Neuronal stem cell (in vitro differentiated cells): ENCODE measurements at regions not wholly inside any gene's neighbourhood (a gene's known extent, or its start where the extent isn't known, plus 50 kb on each side); places are given as distances from the start of the nearest gene placed in this dataset.

ENCODE experiments used
- DNase-seq: peaks from one replicate; pipeline ENCODE4 v3.0.0-alpha.2; 2013; ENCODE audit warnings: low spot score
- H2AFZ ChIP-seq: one replicate; pipeline ENCODE4 v1.6.1; 2013; ENCODE audit warnings: mild to moderate bottlenecking, low read length, inconsistent platforms
- H2AK5ac ChIP-seq: 2 replicates; pipeline ENCODE4 v1.6.1; 2013; ENCODE audit warnings: low read depth, mild to moderate bottlenecking, inconsistent platforms, low read length, moderate library complexity, mixed read lengths
- H2BK120ac ChIP-seq: 2 replicates; pipeline ENCODE4 v1.6.1; 2013; ENCODE audit warnings: low read depth, mild to moderate bottlenecking, inconsistent platforms, low read length, moderate library complexity, mixed read lengths
- H2BK12ac ChIP-seq: one replicate; pipeline ENCODE4 v1.6.1; 2013; ENCODE audit warnings: low read length, inconsistent platforms
- H2BK15ac ChIP-seq: 2 replicates; pipeline ENCODE4 v1.6.1; 2013; ENCODE audit warnings: mild to moderate bottlenecking, low read length, inconsistent platforms, mixed read lengths
- H2BK5ac ChIP-seq: one replicate; pipeline ENCODE4 v1.6.1; 2013; ENCODE audit warnings: inconsistent platforms, mild to moderate bottlenecking, low read length, moderate library complexity
- H3K14ac ChIP-seq: one replicate; pipeline ENCODE4 v1.6.1; 2013; ENCODE audit warnings: low read length, inconsistent platforms
- H3K18ac ChIP-seq: 2 replicates; pipeline ENCODE4 v1.6.1; 2013; ENCODE audit warnings: low read length, inconsistent platforms
- H3K23ac ChIP-seq: 2 replicates; pipeline ENCODE4 v1.6.1; 2013; ENCODE audit warnings: low read depth, mild to moderate bottlenecking, mixed read lengths, low read length, inconsistent platforms; ENCODE audit not compliant: poor library complexity
- H3K27ac ChIP-seq: replicated peaks from 3 replicates; pipeline ENCODE4 v1.5.1; 2013; ENCODE audit warnings: low read length, inconsistent platforms
- H3K27me3 ChIP-seq, 3 experiments: 2 replicates each; pipeline ENCODE4 v1.6.1; 2013; ENCODE audit warnings: low read length in 3 of 3, mild to moderate bottlenecking in 2 of 3, inconsistent platforms in 1 of 3, low read depth in 1 of 3, mixed read lengths in 1 of 3, moderate library complexity in 1 of 3; ENCODE audit not compliant: control insufficient read depth in 3 of 3, insufficient read depth in 3 of 3
- H3K36me3 ChIP-seq, 2 donors: replicated peaks in 1 of 2; 2 replicates each; pipeline ENCODE4 v1.6.1; 2013; ENCODE audit warnings: low read length in 2 of 2; ENCODE audit not compliant: control insufficient read depth in 2 of 2, insufficient read depth in 2 of 2
- H3K4ac ChIP-seq: 2 replicates; pipeline ENCODE4 v1.6.1; 2013; ENCODE audit warnings: inconsistent platforms, mild to moderate bottlenecking, low read length, moderate library complexity
- H3K4me1 ChIP-seq, 2 donors: 1 replicate in 1 of 2; 2 replicates in 1 of 2; pipeline ENCODE4 v1.6.1; 2013; ENCODE audit warnings: low read length in 2 of 2, low read depth in 1 of 2; ENCODE audit not compliant: control insufficient read depth in 2 of 2, insufficient read depth in 1 of 2
- H3K4me2 ChIP-seq: one replicate; pipeline ENCODE4 v1.6.1; 2013; ENCODE audit warnings: mild to moderate bottlenecking, low read length, inconsistent platforms; ENCODE audit not compliant: insufficient read depth, poor library complexity, severe bottlenecking
- H3K4me3 ChIP-seq, 2 donors: 2 replicates each; pipeline ENCODE4 v1.5.1; 2013; ENCODE audit warnings: low read length in 2 of 2, mild to moderate bottlenecking in 2 of 2, inconsistent platforms in 1 of 2, moderate library complexity in 1 of 2
- H3K79me1 ChIP-seq: one replicate; pipeline ENCODE4 v1.6.1; 2013; ENCODE audit warnings: low read depth, mild to moderate bottlenecking, inconsistent platforms, low read length, moderate library complexity
- H3K9ac ChIP-seq: one replicate; pipeline ENCODE4 v1.6.1; 2013; ENCODE audit warnings: mild to moderate bottlenecking, low read depth, low read length, inconsistent platforms; ENCODE audit not compliant: poor library complexity
- H3K9me3 ChIP-seq, 2 donors: replicated peaks in 1 of 2; 2 replicates each; pipeline versions ENCODE3 to v1.6.1; 2013; ENCODE audit warnings: low read length in 2 of 2, mild to moderate bottlenecking in 2 of 2, inconsistent platforms in 1 of 2, low read depth in 1 of 2, mixed read lengths in 1 of 2, moderate library complexity in 1 of 2; ENCODE audit not compliant: control insufficient read depth in 2 of 2, insufficient read depth in 1 of 2
- H4K8ac ChIP-seq: one replicate; pipeline ENCODE4 v1.6.1; 2013; ENCODE audit warnings: low read depth, mild to moderate bottlenecking, inconsistent platforms, low read length, moderate library complexity
- H4K91ac ChIP-seq: one replicate; pipeline ENCODE4 v1.6.1; 2013; ENCODE audit warnings: low read length, low read depth, mild to moderate bottlenecking, inconsistent platforms; ENCODE audit not compliant: poor library complexity
- WGBS, 2 donors: extraction: QIAGEN DNeasy Blood & Tissue Kit; methylation state at CpG; one replicate each; pipeline ENCODE4 v1.1.7; 2013; ENCODE audit warnings: missing lambda C conversion rate in 2 of 2, mixed read lengths in 1 of 2; ENCODE audit not compliant: insufficient read length in 2 of 2, insufficient replicate concordance in 1 of 2; ENCODE audit errors: extremely low coverage in 2 of 2; 5-methylcytosine and 5-hydroxymethylcytosine counted together

DNA sequence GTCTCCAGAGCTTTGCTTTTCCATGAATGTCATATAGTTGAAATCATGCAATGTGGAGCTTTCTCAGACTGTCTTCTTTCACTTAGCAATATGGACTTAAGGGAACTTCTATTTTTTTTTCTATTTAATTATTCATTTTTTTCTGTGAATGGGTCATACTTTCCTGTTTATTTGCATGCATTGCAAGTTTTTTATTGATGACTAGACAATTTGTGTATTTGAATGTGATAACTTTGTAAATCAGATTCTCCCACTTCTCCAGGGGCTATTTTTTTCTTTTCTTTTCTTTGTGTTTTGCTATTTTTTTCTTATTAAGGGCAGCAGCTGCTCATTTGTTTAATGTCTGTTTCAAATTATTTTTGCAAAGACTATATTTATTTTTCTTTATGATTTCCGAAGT lies 1019.8 kb upstream of the ATXN7L3B start:
- Histone ChIP-seq H3K79me1 (no peaks in the 10 kb centered on the region), H2AK5ac (no peak overlapping the region), H4K8ac (no peak overlapping the region), H3K9ac (no peak overlapping the region), H3K18ac (no peak overlapping the region), H2BK5ac (no peak overlapping the region), H3K4me2 (no peak overlapping the region), H3K36me3 (no peaks in the 10 kb centered on the region), H3K9me3 (peaks cover 0 to 2% of the 10 kb centered on the region in 2 donors), H2BK12ac (no peak overlapping the region), H2AFZ (no peak overlapping the region), H3K4ac (no peak overlapping the region), H4K91ac (no peak overlapping the region), H2BK120ac (no peak overlapping the region), H3K23ac (no peak overlapping the region), H3K4me3 (no peak overlapping the region), H3K14ac (no peak overlapping the region), H3K27ac (no peak overlapping the region), H2BK15ac (no peak overlapping the region), H3K27me3 (no peaks in the 10 kb centered on the region), H3K4me1 (no peaks in the 10 kb centered on the region)
- no CpG with 5 or more reads among the region's 1 CpG for WGBS, 2 donors
- DNase-seq = no peak

DNA sequence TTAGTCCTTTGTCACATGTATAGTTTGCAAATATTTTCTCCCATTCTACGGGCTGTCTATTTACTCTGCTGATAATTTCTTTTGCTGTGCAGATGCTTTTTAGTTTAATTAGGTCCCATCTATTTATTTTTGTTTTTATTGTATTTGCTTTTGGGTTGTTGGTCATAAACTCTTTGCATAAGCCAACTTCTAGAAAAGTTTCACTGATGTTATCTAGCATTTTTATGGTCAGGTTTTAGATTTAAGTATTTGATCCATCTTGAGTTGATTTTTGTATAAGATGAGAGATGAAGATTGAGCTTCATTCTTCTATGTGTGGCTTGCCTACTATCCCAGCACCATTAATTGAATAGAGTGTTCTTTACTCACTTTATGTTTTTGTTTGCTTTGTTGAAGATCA lies 1008.4 kb upstream of the ATXN7L3B start:
- H2BK15ac ChIP-seq = no peak overlapping the region
- no peak for DNase-seq
- H2BK5ac ChIP-seq = no peak overlapping the region
- H3K4me2 ChIP-seq = no peak overlapping the region
- no peak overlapping the region for H4K91ac ChIP-seq
- no peak overlapping the region for H2BK12ac ChIP-seq
- no peak overlapping the region for H3K9ac ChIP-seq
- no peak overlapping the region for H3K18ac ChIP-seq
- H3K4ac ChIP-seq = no peak overlapping the region
- H3K27me3 ChIP-seq = no peaks in the 10 kb centered on the region
- no peak overlapping the region for H3K14ac ChIP-seq
- H3K79me1 ChIP-seq = no peaks in the 10 kb centered on the region
- no CpG with 5 or more reads among the region's 1 CpG for WGBS, 2 donors
- H2AK5ac ChIP-seq = no peak overlapping the region
- H3K4me3 ChIP-seq = no peak overlapping the region
- H3K23ac ChIP-seq = no peak overlapping the region
- no peak overlapping the region for H3K27ac ChIP-seq
- H2BK120ac ChIP-seq = no peak overlapping the region
- H3K4me1 ChIP-seq = no peaks in the 10 kb centered on the region
- H4K8ac ChIP-seq = no peak overlapping the region
- no peaks in the 10 kb centered on the region for H3K36me3 ChIP-seq
- H3K9me3 ChIP-seq = no peaks in the 10 kb centered on the region
- no peak overlapping the region for H2AFZ ChIP-seq

DNA sequence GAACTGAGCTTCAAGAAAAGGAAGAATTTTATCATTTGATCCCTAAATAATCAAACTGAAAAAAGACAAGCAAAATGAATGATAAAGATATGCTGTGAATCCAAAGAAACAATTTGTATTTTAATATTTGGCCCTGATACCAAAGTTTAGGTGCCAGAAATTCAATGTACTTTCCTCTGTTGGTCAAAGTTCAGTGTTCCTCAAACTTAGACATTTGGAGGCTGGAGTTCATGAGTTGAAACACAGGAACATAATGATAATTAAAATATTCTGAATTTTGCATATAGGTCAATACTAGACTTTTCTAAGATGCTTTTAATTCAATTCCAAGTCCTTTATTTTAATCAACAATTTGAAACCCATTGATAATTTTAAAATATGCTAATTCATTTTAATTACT lies 1007.7 kb upstream of the ATXN7L3B start:
- H4K8ac ChIP-seq = no peak overlapping the region
- no peak overlapping the region for H3K4ac ChIP-seq
- no peak overlapping the region for H2BK120ac ChIP-seq
- no peak overlapping the region for H3K18ac ChIP-seq
- no peak overlapping the region for H2BK5ac ChIP-seq
- no peak overlapping the region for H2AK5ac ChIP-seq
- H3K36me3 ChIP-seq = no peaks in the 10 kb centered on the region
- H3K23ac ChIP-seq = no peak overlapping the region
- no peak overlapping the region for H3K4me2 ChIP-seq
- no peak overlapping the region for H4K91ac ChIP-seq
- H3K4me3 ChIP-seq = no peak overlapping the region
- no peaks in the 10 kb centered on the region for H3K9me3 ChIP-seq
- H3K27me3 ChIP-seq = no peaks in the 10 kb centered on the region
- no peak for DNase-seq
- no peak overlapping the region for H2AFZ ChIP-seq
- H3K9ac ChIP-seq = no peak overlapping the region
- no peak overlapping the region for H2BK12ac ChIP-seq
- H3K27ac ChIP-seq = no peak overlapping the region
- peaks cover 0 to 2% of the 10 kb centered on the region in 2 donors for H3K4me1 ChIP-seq
- H2BK15ac ChIP-seq = no peak overlapping the region
- H3K79me1 ChIP-seq = no peaks in the 10 kb centered on the region
- H3K14ac ChIP-seq = no peak overlapping the region

DNA sequence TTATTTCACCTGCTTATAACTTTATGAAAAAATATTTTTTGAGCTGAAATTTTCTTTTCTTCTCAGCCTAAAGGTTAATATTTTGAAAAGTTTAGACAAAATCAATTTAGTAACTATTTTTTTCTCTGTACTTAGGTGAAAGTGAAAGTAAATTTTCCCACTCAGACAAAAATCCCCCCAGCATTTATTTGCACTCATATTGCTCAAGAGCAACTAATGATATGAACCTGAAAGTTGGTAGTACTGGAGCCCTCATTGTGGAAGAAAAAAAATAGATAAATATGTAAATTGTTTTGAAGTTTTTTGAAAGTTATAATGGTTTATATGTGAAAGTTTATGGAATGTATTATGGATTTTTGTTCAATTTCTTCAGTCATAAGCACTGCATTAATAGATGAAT lies 1005.9 kb upstream of the ATXN7L3B start:
- no peak overlapping the region for H3K14ac ChIP-seq
- no peak overlapping the region for H4K91ac ChIP-seq
- H3K4ac ChIP-seq = no peak overlapping the region
- H3K27ac ChIP-seq = no peak overlapping the region
- no peak overlapping the region for H2BK120ac ChIP-seq
- H3K4me1 ChIP-seq = peaks cover 0 to 6% of the 10 kb centered on the region in 2 donors
- H2AFZ ChIP-seq = no peak overlapping the region
- H4K8ac ChIP-seq = no peak overlapping the region
- no peak for DNase-seq
- no peak overlapping the region for H3K23ac ChIP-seq
- no peak overlapping the region for H2AK5ac ChIP-seq
- no peak overlapping the region for H2BK12ac ChIP-seq
- no peaks in the 10 kb centered on the region for H3K36me3 ChIP-seq
- no peak overlapping the region for H3K4me3 ChIP-seq
- no peak overlapping the region for H3K18ac ChIP-seq
- H3K9me3 ChIP-seq = no peaks in the 10 kb centered on the region
- no peaks in the 10 kb centered on the region for H3K79me1 ChIP-seq
- no peak overlapping the region for H2BK5ac ChIP-seq
- no peak overlapping the region for H3K9ac ChIP-seq
- H3K27me3 ChIP-seq = no peaks in the 10 kb centered on the region
- no peak overlapping the region for H2BK15ac ChIP-seq
- H3K4me2 ChIP-seq = no peak overlapping the region
